Heart left ventricle (tissue), 16 donors: ENCODE measurements at regions not wholly inside any gene's neighbourhood (a gene's known extent, or its start where the extent isn't known, plus 50 kb on each side); places are given as distances from the start of the nearest gene placed in this dataset.

Source experiments
- ATAC-seq, 4 donors: fragments of 200-7000 bp; cut with Tn5 transposase; one replicate each; pipeline ENCODE4 v1.9.1; 2020 to 2022; ENCODE audit warnings: moderate library complexity in 4 of 4, mild to moderate bottlenecking in 3 of 4, moderate number of reproducible peaks in 1 of 4
- DNase-seq, 5 donors: peaks; one replicate each; pipeline ENCODE4 v3.0.0-alpha.2; 2020
- H3K27ac ChIP-seq, 12 donors: fragments of 200-600 bp; sonication (generic) in 4 of 12; one replicate each; pipeline versions ENCODE4 v1.5.0 to v1.8.0; 2016 to 2022; ENCODE audit warnings: mild to moderate bottlenecking in 2 of 12
- H3K27me3 ChIP-seq, 9 donors: fragments of 200-600 bp; sonication (generic) in 2 of 9; one replicate each; pipeline versions ENCODE4 v1.5.1 to v1.8.0; 2016 to 2022; ENCODE audit warnings: mild to moderate bottlenecking in 3 of 9
- H3K36me3 ChIP-seq, 9 donors: fragments of 200-600 bp; sonication (generic) in 2 of 9; one replicate each; pipeline versions ENCODE4 v1.5.0 to v1.8.0; 2018 to 2022; ENCODE audit warnings: mild to moderate bottlenecking in 2 of 9
- H3K4me1 ChIP-seq, 12 donors: fragments of 200-600 bp; sonication (generic) in 4 of 12; one replicate each; pipeline versions ENCODE4 v1.5.0 to v1.8.0; 2016 to 2022; ENCODE audit warnings: mild to moderate bottlenecking in 3 of 12
- H3K4me3 ChIP-seq, 12 donors: fragments of 200-600 bp; sonication (generic) in 4 of 12; one replicate each; pipeline versions ENCODE4 v1.5.0 to v1.8.0; 2017 to 2022; ENCODE audit warnings: mild to moderate bottlenecking in 9 of 12, moderate library complexity in 4 of 12
- H3K9me3 ChIP-seq, 12 donors: fragments of 200-600 bp; sonication (generic) in 4 of 12; one replicate each; pipeline versions ENCODE4 v1.5.0 to v1.8.0; 2016 to 2022; ENCODE audit warnings: mild to moderate bottlenecking in 1 of 12
- CTCF ChIP-seq, 12 donors: fragments of 200-600 bp; sonication (generic) in 4 of 12; IDR thresholded peaks; one replicate each; pipeline versions ENCODE4 v1.5.0 to v1.8.0; 2018 to 2022; ENCODE audit warnings: antibody characterized with exemption in 12 of 12, mild to moderate bottlenecking in 5 of 12
- POLR2A ChIP-seq, 2 donors: fragments of 450-650 bp; IDR thresholded peaks; one replicate each; pipeline ENCODE4 v1.6.1; 2017; ENCODE audit warnings: antibody characterized with exemption in 2 of 2, mild to moderate bottlenecking in 2 of 2, moderate library complexity in 2 of 2
- WGBS, 4 donors: extraction: QIAGEN DNeasy Blood & Tissue Kit in 2 of 4; methylation state at CpG; one replicate each; pipeline versions ENCODE4 v1.1.5 to v1.1.7; 2013 to 2018; 5-methylcytosine and 5-hydroxymethylcytosine counted together
- intact Hi-C, 10 donors: fragments of 100-400 bp; cut with DNase I; formaldehyde crosslinking; loops; one replicate each; pipeline versions ENCODE4 v1.11.1 to v1.14.2; 2022
- donor health status: ischemic (EF 13 %, LVEDD 7.1; RV severe dilation, severe dysfunction).
- donor health status: healthy with polysubstance abuse.
- donor health status: DM: no; HTN: yes; CAD: no.
- donor health status: DM: no; HTN: no; CAD: no.
- donor health status: ischemic (EF 25% LVEDD 6.9; RV normal size, moderate dysfunction).
- donor health status: ischemic (EF 25% LVEDD 5.7; RV mildly dilated, moderate dysfunction).
- donor health status: healthy.
- donor health status: DM: yes; HTN: yes; CAD: no.
- donor health status: ischemic (EF 35%, LVEDD 5.7; RV mildly dilated, moderate dysfunction).
- donor health status: nonischemic (EF 11% LVEDD 7.7; RV severe dilation, severe dysfunction).
- donor health status: DM: yes; HTN: yes; CAD: no.
- donor health status: PGD.
- donor health status: ischemic (EF 29% LVEDD 5.4; RV normal size, mild dysfunction).
- donor health status: nonischemic (EF 23%, LVEDD 6.1; RV moderate dilation, normal function).

- peaks cover 0 to 1% (median 0%) of the 10 kb centered on the region in 12 donors for H3K4me1 ChIP-seq
- TF ChIP-seq POLR2A (IDR thresholded peaks at IDR 0.05), result no peak
- no peak for TF ChIP-seq CTCF (IDR thresholded peaks at IDR 0.05)
- peaks cover 0 to 6% (median 0%) of the 10 kb centered on the region in 12 donors for H3K9me3 ChIP-seq
- WGBS, 4 donors, result 83 to 92% (median 90%) methylated on average over 6 of the region's 6 CpGs
- no peaks in the 10 kb centered on the region for H3K27me3 ChIP-seq
- no peak overlapping the region for H3K4me3 ChIP-seq
- DNase-seq (no peak), ATAC-seq (no peak)
- no peaks in the 10 kb centered on the region for H3K36me3 ChIP-seq
- H3K27ac ChIP-seq, result no peak overlapping the region
- intact Hi-C loops, result no loop called here
These were observed 122.0 kb upstream of the HABP2 start for GRCh38 chr10:113430634-113431397.

GRCh38 chr10:113431398-113432160, 121.3 kb upstream of the HABP2 start:
- no peak for TF ChIP-seq POLR2A (IDR thresholded peaks at IDR 0.05)
- ATAC-seq (no peak), DNase-seq (no peak)
- Histone ChIP-seq H3K9me3 (peaks cover 0 to 6% (median 0%) of the 10 kb centered on the region in 12 donors), H3K36me3 (no peaks in the 10 kb centered on the region), H3K27me3 (peaks cover 0 to under 1% (median 0%) of the 10 kb centered on the region in 9 donors), H3K4me1 (no peaks in the 10 kb centered on the region), H3K4me3 (no peak overlapping the region), H3K27ac (no peak overlapping the region)
- WGBS, 4 donors, result 53 to 71% (median 55%) methylated on average over 16 of the region's 16 CpGs
- intact Hi-C loops, result no loop called here

GRCh38 chr10:113433711-113434110, 119.1 kb upstream of the HABP2 start:
- no peak for TF ChIP-seq CTCF (IDR thresholded peaks at IDR 0.05)
- TF ChIP-seq POLR2A (IDR thresholded peaks at IDR 0.05), result no peak
- no peak overlapping the region for H3K4me3 ChIP-seq
- intact Hi-C loops, result no loop called here
- H3K4me1 ChIP-seq, result no peaks in the 10 kb centered on the region
- peaks cover 0 to 6% (median 0%) of the 10 kb centered on the region in 12 donors for H3K9me3 ChIP-seq
- no peak for ATAC-seq
- DNase-seq, result no peak
- 55 to 88% (median 77%) methylated on average over 2 of the region's 2 CpGs for WGBS, 4 donors
- peaks cover 0 to 6% (median 0%) of the 10 kb centered on the region in 9 donors for H3K27me3 ChIP-seq
- H3K36me3 ChIP-seq, result no peaks in the 10 kb centered on the region
- no peak overlapping the region for H3K27ac ChIP-seq

GRCh38 chr10:113434315-113434714, 118.5 kb upstream of the HABP2 start:
- Histone ChIP-seq H3K36me3 (no peaks in the 10 kb centered on the region), H3K27me3 (peaks cover 0 to 6% (median 0%) of the 10 kb centered on the region in 9 donors), H3K9me3 (peaks cover 0 to 6% (median 0%) of the 10 kb centered on the region in 12 donors), H3K4me3 (no peak overlapping the region), H3K4me1 (no peaks in the 10 kb centered on the region), H3K27ac (no peak overlapping the region)
- no peak for DNase-seq
- TF ChIP-seq CTCF (IDR thresholded peaks at IDR 0.05), result no peak
- no peak for TF ChIP-seq POLR2A (IDR thresholded peaks at IDR 0.05)
- intact Hi-C loops, result no loop called here
- WGBS, 4 donors, result 71 to 80% (median 75%) methylated on average over 3 of the region's 3 CpGs
- no peak for ATAC-seq
